Panc1 (cell line): ENCODE measurements at regions not wholly inside any gene's neighbourhood (a gene's known extent, or its start where the extent isn't known, plus 50 kb on each side); places are given as distances from the start of the nearest gene placed in this dataset.

Source experiments
- ATAC-seq: fragments of 200-7000 bp; cut with Tn5 transposase; 2 replicates; pipeline ENCODE4 v1.9.1; 2020; ENCODE audit warnings: mild to moderate bottlenecking, moderate library complexity
- BruUV-seq: library from RNA; stranded (reverse); fragments of 400-500 nt; replicated peaks from 2 replicates; lab custom pipeline; 2021; lab: Mats Ljungman, UMichigan
- CTCF ChIA-PET: fragments of 300-600 bp; sonication (Branson Sonifier 250); formaldehyde crosslinking; loops from one replicate; lab custom pipeline; 2022; ENCODE audit warnings: antibody characterized with exemption; lab: Charles Lee
- POLR2A ChIA-PET: fragments of 300-600 bp; sonication (Branson Sonifier 250); formaldehyde crosslinking; loops from one replicate; lab custom pipeline; 2022; ENCODE audit warnings: antibody characterized with exemption; lab: Charles Lee
- DNase-seq: peaks from one replicate; pipeline ENCODE4 v3.0.0-alpha.2; 2010; ENCODE audit warnings: low read depth, low spot score
- H3K27ac ChIP-seq: 2 replicates; pipeline ENCODE4 v1.5.1; 2011; ENCODE audit warnings: mild to moderate bottlenecking, low read length, inconsistent platforms
- H3K27me3 ChIP-seq: fragments of 200-500 bp; sonication (Bioruptor generic); 2 replicates; pipeline ENCODE4 v1.6.0; 2014; ENCODE audit warnings: low read length, inconsistent platforms; ENCODE audit not compliant: control insufficient read depth, insufficient read depth
- H3K36me3 ChIP-seq: fragments of 200-500 bp; sonication (Bioruptor generic); 2 replicates; pipeline ENCODE4 v1.5.1; 2014; ENCODE audit warnings: inconsistent platforms, mild to moderate bottlenecking, low read length, moderate library complexity; ENCODE audit not compliant: control insufficient read depth, insufficient read depth
- H3K4me1 ChIP-seq: 2 replicates; pipeline ENCODE4 v1.5.1; 2011; ENCODE audit warnings: inconsistent platforms, mild to moderate bottlenecking, low read length, moderate library complexity; ENCODE audit not compliant: control insufficient read depth, insufficient read depth
- H3K4me3 ChIP-seq, 2 experiments: 2 replicates each; pipeline ENCODE4 v1.5.1; 2011 to 2012; ENCODE audit warnings: low read depth in 2 of 2, low read length in 2 of 2, mild to moderate bottlenecking in 2 of 2, inconsistent platforms in 1 of 2, moderate library complexity in 1 of 2
- H3K9me3 ChIP-seq: fragments of 200-500 bp; sonication (Bioruptor generic); 2 replicates; pipeline ENCODE4 v1.5.1; 2014; ENCODE audit warnings: low read depth, mild to moderate bottlenecking, inconsistent platforms, low read length, moderate library complexity; ENCODE audit not compliant: control insufficient read depth, insufficient read depth
- CTCF ChIP-seq: fragments of 450-650 bp; IDR thresholded peaks from 2 replicates; pipeline ENCODE4 v1.5.1; 2017; ENCODE audit warnings: mild to moderate bottlenecking
- POLR2AphosphoS5 ChIP-seq: IDR thresholded peaks from 2 replicates; pipeline ENCODE4 v1.6.1; 2012; ENCODE audit warnings: mild to moderate bottlenecking, low read depth, low read length, moderate library complexity
- REST ChIP-seq, 2 experiments: IDR thresholded peaks; 2 replicates each; pipeline ENCODE4 v1.6.1; 2011 to 2012; ENCODE audit warnings: low read depth in 2 of 2, control low read depth in 1 of 2, low read length in 1 of 2, mild to moderate bottlenecking in 1 of 2, moderate library complexity in 1 of 2; ENCODE audit not compliant: insufficient read depth in 1 of 2
- SIN3A ChIP-seq: IDR thresholded peaks from 2 replicates; pipeline ENCODE4 v1.6.1; 2012; ENCODE audit warnings: low read depth, mild to moderate bottlenecking, low read length, moderate library complexity, borderline replicate concordance; ENCODE audit not compliant: insufficient read depth
- TCF7L2 ChIP-seq: IDR thresholded peaks from 2 replicates; pipeline ENCODE4 v1.6.1; 2011; ENCODE audit warnings: mild to moderate bottlenecking, low read depth, low read length, inconsistent platforms
- in situ Hi-C: cut with HindIII; loops from 2 replicates; pipeline ENCODE4 v1.10.0; 2016; ENCODE audit warnings: low sequenced_read_pairs, low pct_unique_long_range_greater_than_20kb
- intact Hi-C: fragments of 100-400 bp; cut with micrococcal nuclease; formaldehyde crosslinking; loops from one replicate; pipeline ENCODE4 v1.10.0; 2022; ENCODE audit not compliant: unreplicated experiment

- Histone ChIP-seq H3K4me3 (no peak overlapping the region), H3K4me1 (peaks cover 8% of the 10 kb centered on the region; the same call in 1 of the 2 replicates), H3K9me3 (no peaks in the 10 kb centered on the region), H3K27me3 (peaks cover 10% of the 10 kb centered on the region), H3K36me3 (no peaks in the 10 kb centered on the region), H3K27ac (no peak overlapping the region)
- ChIA-PET POLR2A (no interaction called here), CTCF (no interaction called here)
- no peak for TF ChIP-seq REST (IDR thresholded peaks at IDR 0.05; ENCODE audit: insufficient read depth in 1 of 2, low read depth in 2 of 2, low read length in 1 of 2)
- no peak for TF ChIP-seq POLR2AphosphoS5
- TF ChIP-seq TCF7L2 = no peak
- TF ChIP-seq SIN3A = no peak
- TF ChIP-seq CTCF = no peak
- BruUV-seq = no TSS peak
- ATAC-seq (no peak), DNase-seq (no peak)
- in situ Hi-C loops = no loop called here
- intact Hi-C loops = no loop called here
Measured at GRCh38 chr18:79588636-79589481, 90.7 kb upstream of the CTDP1 start.

- no peak for TF ChIP-seq TCF7L2
- no peak for TF ChIP-seq POLR2AphosphoS5
- TF ChIP-seq REST (IDR thresholded peaks at IDR 0.05; ENCODE audit: insufficient read depth in 1 of 2, low read depth in 2 of 2, low read length in 1 of 2) = no peak
- no peak for TF ChIP-seq CTCF
- no peak for TF ChIP-seq SIN3A
- intact Hi-C loops (no loop called here), in situ Hi-C loops (no loop called here)
- Histone ChIP-seq H3K27ac (no peak overlapping the region), H3K4me3 (no peak overlapping the region), H3K4me1 (peaks cover 5% of the 10 kb centered on the region; the same call in 1 of the 2 replicates), H3K27me3 (peaks cover 18% of the 10 kb centered on the region), H3K9me3 (no peaks in the 10 kb centered on the region), H3K36me3 (no peaks in the 10 kb centered on the region)
- no TSS peak for BruUV-seq
- ATAC-seq (no peak), DNase-seq (no peak)
- ChIA-PET POLR2A (no interaction called here), CTCF (no interaction called here)
Measured at GRCh38 chr18:79589601-79590091, 90.0 kb upstream of the CTDP1 start.
